WERI-Rb-1 (cell line): ENCODE measurements at regions not wholly inside any gene's neighbourhood (a gene's known extent, or its start where the extent isn't known, plus 50 kb on each side); places are given as distances from the start of the nearest gene placed in this dataset.
"Not testable (repeated sequence)": the region's sequence is repeated elsewhere in the genome, so short reads cannot be mapped to it uniquely, and the experiment has no call there.

Experiments
- DNase-seq: peaks from one replicate; pipeline ENCODE4 v3.0.0-alpha.2; 2020
- H3K27ac ChIP-seq: fragments of 250-450 bp; sonication (Bioruptor Pico); 2 replicates; pipeline ENCODE4 v1.5.1; 2020; ENCODE audit warnings: mild to moderate bottlenecking, moderate library complexity
- H3K27me3 ChIP-seq: fragments of 250-450 bp; sonication (Bioruptor Pico); 2 replicates; pipeline ENCODE4 v1.5.1; 2021; ENCODE audit warnings: mild to moderate bottlenecking, low read depth, moderate library complexity; ENCODE audit not compliant: insufficient read depth, severe bottlenecking
- H3K36me3 ChIP-seq: fragments of 250-450 bp; sonication (Bioruptor Pico); 2 replicates; pipeline ENCODE4 v1.5.1; 2020; ENCODE audit warnings: mild to moderate bottlenecking, moderate library complexity
- H3K4me3 ChIP-seq: 2 replicates; pipeline ENCODE4 v1.5.1; 2011; ENCODE audit warnings: low read depth, mild to moderate bottlenecking, control low read depth, low read length
- H3K9me3 ChIP-seq: fragments of 250-450 bp; sonication (Bioruptor Pico); 2 replicates; pipeline ENCODE4 v1.5.1; 2021; ENCODE audit warnings: mild to moderate bottlenecking, moderate library complexity; ENCODE audit not compliant: severe bottlenecking
- TF ChIP-seq, protein P1 (sequence below): IDR thresholded peaks from 2 replicates; pipeline ENCODE4 v1.5.1; 2011; ENCODE audit warnings: low read depth, mild to moderate bottlenecking, control low read depth, inconsistent platforms, low read length

DNA sequence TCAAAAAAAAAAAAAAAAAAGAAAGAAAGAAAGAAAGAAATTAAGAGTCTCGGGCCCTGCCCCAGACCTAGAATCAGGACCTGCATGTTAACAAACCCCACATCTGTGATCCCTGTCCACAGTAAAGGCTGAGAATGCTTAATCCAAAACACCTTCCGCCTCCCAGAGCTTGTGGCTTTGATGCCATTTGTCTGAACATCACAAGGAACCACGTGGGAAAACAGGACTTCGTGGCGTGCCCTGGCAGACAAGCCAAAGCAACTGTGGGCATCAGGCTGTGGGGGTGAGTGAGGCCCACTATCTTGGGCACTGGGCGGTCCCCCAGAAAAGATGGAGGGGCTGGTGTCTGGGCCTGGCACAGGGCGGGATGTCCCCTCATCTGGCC lies 173.4 kb upstream of the CIBAR2 start:
- no peaks in the 10 kb centered on the region for H3K27me3 ChIP-seq
- H3K36me3 ChIP-seq: no peaks in the 10 kb centered on the region
- no peaks in the 10 kb centered on the region for H3K9me3 ChIP-seq
- H3K27ac ChIP-seq: peak overlapping the region; percentile 97
- TF ChIP-seq, protein P1, sequence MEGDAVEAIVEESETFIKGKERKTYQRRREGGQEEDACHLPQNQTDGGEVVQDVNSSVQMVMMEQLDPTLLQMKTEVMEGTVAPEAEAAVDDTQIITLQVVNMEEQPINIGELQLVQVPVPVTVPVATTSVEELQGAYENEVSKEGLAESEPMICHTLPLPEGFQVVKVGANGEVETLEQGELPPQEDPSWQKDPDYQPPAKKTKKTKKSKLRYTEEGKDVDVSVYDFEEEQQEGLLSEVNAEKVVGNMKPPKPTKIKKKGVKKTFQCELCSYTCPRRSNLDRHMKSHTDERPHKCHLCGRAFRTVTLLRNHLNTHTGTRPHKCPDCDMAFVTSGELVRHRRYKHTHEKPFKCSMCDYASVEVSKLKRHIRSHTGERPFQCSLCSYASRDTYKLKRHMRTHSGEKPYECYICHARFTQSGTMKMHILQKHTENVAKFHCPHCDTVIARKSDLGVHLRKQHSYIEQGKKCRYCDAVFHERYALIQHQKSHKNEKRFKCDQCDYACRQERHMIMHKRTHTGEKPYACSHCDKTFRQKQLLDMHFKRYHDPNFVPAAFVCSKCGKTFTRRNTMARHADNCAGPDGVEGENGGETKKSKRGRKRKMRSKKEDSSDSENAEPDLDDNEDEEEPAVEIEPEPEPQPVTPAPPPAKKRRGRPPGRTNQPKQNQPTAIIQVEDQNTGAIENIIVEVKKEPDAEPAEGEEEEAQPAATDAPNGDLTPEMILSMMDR: no peak
- no peak overlapping the region for H3K4me3 ChIP-seq
- no peak for DNase-seq

DNA sequence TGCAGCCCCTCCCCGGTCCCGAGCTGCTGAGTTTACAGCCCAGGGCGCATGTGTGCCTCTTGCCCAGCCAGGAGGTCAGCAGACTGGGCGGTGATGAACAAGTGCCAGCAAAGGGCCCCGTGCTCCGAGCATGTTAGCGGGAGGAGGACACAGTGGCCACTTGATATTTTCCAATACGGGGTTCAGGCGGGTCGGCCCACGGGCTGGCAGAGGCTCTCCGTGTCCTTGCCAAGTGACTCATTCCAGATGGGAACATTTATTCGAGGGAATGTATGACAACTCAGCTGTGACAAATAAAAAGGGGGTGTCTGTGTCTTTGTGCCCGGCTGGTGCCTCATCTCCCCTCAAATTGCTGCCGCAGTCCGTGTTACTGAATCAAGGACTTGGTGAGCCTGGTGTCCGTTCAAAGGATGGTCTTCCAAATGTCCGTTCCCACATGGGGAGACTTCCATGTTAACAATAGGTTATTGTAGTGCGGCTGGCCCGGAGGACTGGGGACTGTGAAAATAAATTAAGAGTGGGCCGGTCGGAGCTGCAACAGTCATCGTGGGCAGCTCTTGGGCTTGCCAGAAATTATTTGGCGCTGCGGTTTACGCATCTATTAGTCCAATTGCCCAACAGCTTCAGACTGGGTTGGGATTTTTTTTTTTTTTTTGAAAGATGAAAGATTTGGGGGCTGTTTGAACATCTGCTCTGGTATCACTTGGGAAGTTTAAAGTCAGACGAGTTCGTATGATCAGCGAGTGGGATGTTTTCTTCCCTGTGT lies 174.0 kb upstream of the CIBAR2 start:
- TF ChIP-seq, protein P1: no peak
- no peaks in the 10 kb centered on the region for H3K27me3 ChIP-seq
- no peak overlapping the region for H3K4me3 ChIP-seq
- H3K9me3 ChIP-seq: no peaks in the 10 kb centered on the region
- peak overlapping the region; percentile 97 for H3K27ac ChIP-seq
- no peak for DNase-seq
- H3K36me3 ChIP-seq: no peaks in the 10 kb centered on the region

DNA sequence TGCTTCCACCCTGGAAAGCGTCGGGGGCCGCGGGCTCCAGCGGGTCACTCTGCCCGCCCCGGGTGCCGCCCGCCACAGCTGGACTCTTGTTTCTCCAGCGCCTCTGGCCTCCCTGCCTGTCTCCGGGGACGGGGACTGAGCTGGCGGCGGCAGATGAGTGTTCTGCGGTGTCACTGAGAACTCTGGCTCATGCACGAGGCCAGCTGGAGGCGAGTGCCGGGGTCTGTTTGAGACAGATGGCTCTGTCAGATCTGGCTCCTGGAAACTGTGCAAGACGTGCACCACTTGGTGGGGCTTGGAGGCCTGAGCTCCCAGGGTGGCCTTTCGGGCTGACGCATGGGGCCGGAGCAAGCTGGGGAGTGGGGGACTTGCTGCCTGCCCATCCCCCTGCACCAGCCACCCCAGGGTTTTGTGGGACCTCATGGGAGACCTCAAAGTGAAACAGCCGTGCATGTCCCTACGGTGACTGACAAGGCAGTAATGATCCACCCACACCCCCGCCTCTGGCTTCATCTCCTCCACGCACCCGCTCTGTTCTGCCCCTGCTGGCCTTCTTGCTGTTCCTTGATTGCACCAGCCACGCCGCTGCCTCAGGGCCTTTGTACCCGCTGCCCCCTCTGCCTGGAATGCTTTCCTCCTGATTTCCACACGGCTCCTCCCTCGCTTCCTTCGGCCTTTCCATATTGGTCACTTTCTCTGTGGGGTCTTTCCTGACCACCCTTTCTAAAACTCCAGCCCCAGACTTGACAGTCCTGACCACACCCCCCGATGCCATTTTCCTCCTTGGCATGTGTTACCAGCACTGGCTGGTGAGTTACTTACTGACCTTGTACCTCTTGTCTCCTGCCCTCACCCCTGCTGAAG lies 174.9 kb upstream of the CIBAR2 start:
- peak; percentile 83 for DNase-seq
- H3K27me3 ChIP-seq: no peaks in the 10 kb centered on the region
- H3K27ac ChIP-seq: peak overlapping the region; percentile 97
- no peaks in the 10 kb centered on the region for H3K9me3 ChIP-seq
- TF ChIP-seq, protein P1: 0 out of 2 replicates have a peak, but pooled peaks have one; percentile 19
- H3K4me3 ChIP-seq: no peak overlapping the region
- no peaks in the 10 kb centered on the region for H3K36me3 ChIP-seq

DNA sequence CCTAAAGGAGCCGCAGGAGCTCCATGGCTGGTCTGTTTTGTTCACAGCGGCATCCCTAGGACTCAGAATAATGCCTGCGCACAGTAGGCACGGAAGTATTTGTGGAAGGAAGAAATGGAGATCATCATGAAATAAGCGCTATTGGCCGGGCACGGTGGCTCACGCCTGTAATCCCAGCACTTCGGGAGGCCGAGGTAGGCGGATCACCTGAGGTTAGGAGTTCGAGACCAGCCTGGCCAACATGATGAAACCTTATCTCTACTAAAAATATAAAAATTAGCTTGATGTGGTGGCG lies 175.5 kb upstream of the CIBAR2 start:
- not testable (repeated sequence) for DNase-seq, H3K4me3 ChIP-seq, H3K36me3 ChIP-seq, H3K27me3 ChIP-seq, H3K9me3 ChIP-seq
- peak overlapping the region; percentile 97 for H3K27ac ChIP-seq

DNA sequence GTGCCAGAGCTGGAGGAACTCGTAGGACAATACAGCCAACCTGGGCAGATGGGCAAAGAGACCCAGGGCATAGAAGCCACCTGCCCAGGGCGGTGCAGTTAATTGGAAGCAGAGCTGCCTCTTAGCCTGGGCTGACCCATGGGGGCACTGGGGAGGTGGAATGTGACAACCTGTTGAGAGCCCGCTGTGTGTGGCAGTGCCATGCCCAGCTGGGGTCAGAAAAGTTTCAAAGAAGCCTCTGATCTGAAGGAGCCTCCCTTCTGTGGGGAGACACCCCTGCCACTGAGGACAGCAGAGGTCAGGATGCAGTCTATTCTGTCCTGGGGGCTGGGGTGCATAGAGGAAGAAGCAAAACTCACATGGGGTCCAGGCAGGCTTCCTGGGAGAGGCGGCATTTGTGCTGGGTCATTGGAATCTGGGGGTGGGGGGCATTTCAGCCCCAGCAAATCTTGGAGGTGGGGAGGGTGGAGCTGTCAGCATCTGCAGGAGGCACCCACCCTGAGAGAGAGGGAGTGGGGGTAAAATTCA lies 176.1 kb upstream of the CIBAR2 start:
- H3K9me3 ChIP-seq: no peaks in the 10 kb centered on the region
- no peak overlapping the region for H3K4me3 ChIP-seq
- no peaks in the 10 kb centered on the region for H3K36me3 ChIP-seq
- no peak overlapping the region for H3K27ac ChIP-seq
- DNase-seq: no peak
- H3K27me3 ChIP-seq: no peaks in the 10 kb centered on the region
- TF ChIP-seq, protein P1: no peak
